ENCODE measurements at regions not wholly inside any gene's neighbourhood (a gene's known extent, or its start where the extent isn't known, plus 50 kb on each side); places are given as distances from the start of the nearest gene placed in this dataset.
"Not testable (repeated sequence)": the region's sequence is repeated elsewhere in the genome, so short reads cannot be mapped to it uniquely, and the experiment has no call there.

DNA sequence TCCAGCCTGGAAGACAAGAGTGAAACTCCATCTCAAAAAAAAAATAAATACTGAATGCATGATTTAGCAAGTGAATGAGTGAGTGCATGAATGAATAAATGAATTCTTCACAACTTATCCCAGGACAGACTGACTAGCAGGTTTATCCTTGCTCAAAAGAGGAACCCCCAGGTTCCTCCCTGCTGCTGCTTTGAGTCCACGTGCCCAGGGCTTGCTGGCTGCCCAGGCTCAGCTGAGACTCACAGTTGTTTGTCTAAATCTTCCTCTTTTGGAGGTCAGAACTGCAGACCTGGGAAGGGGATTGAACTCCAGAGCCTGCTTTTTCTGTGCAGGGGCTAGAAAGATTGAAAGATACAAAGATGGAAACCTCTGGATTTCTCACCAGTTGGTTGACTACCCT lies 117.4 kb upstream of the TMEM45B start:
- DNase-seq (ENCODE audit: low read depth, low spot score): no peak

GRCh38 chr11:129699711-129700304 lies 115.8 kb upstream of the TMEM45B start:
- no peak for DNase-seq (ENCODE audit: low read depth, low spot score)

- DNase-seq (ENCODE audit: low read depth, low spot score): no peak
Observed at GRCh38 chr11:129700701-129701100, 114.9 kb upstream of the TMEM45B start.

- no peak for DNase-seq (ENCODE audit: low read depth, low spot score)
Observed at GRCh38 chr11:129701706-129702105, 113.9 kb upstream of the TMEM45B start.

DNA sequence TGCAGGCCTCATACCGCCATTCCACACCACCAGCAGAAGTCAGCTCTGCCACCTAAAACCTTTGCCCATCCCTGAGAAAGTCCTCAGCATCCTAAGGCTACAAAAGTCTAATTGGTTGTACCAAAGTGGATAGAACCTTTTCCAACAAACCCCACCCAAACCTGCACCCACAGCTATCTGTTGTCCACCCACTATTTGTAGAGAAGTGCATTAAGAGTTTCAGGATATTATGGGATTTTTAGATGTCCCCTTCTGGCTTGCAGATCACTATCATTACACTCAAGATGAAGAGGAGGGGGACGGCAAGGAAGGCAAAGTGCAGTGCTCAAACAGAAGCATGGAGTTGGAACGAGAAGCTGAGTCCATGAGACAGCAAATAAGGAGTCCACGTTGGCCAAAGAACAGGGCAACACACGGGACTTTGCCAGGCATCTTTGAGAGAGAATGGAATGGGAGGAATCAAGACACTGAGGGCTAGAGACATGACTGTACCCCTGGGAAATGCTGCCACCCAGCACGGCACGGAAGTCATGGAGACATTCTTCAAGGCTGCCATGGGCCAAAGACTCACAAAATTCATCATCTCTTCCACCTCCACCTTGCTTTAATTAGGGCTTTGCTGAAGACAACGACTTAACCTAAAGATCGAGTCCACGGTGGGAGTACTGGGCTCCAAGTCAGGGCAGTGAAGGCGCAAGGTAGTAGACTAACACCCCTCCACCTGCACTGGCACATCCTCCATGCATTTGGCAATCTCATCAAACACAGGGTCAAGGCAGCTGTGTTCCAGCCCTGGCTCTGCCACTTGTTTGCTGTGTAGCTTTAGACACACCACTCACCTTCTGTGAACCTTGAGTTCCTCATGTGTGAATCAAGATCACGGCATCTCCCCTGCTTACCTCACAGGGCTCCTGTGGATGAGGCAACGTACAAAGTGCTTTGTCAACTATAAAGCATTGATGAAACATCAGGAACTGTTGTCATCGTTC lies 112.9 kb upstream of the TMEM45B start:
- DNase-seq (ENCODE audit: low read depth, low spot score): no peak

- no peak for DNase-seq (ENCODE audit: low read depth, low spot score)
Observed at GRCh38 chr11:129703846-129704245, 111.8 kb upstream of the TMEM45B start.

GRCh38 chr11:129704831-129705230 lies 110.8 kb upstream of the TMEM45B start:
- DNase-seq (ENCODE audit: low read depth, low spot score): no peak

GRCh38 chr11:129705341-129705740 lies 110.3 kb upstream of the TMEM45B start:
- DNase-seq (ENCODE audit: low read depth, low spot score): no peak

DNA sequence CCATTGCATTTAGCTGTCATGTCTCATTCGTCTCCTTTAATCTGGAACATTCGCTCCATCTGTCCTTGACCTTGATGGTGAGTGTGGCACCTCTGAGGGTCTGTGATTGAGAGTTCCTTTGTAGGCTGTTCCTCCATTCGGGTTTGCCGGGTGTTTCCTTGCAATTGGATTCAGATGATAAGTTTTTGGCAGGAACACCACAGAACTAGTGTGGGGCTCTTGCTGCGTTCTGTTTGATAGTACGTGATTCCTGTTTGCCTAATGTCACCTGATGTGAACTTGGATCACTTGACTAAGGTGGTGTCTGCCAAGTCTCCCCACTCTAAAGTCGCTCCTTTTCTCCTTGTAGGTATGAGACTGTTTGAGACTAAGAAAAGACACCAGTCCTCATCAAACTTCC lies 109.7 kb upstream of the TMEM45B start:
- no peak for DNase-seq (ENCODE audit: low read depth, low spot score)

DNA sequence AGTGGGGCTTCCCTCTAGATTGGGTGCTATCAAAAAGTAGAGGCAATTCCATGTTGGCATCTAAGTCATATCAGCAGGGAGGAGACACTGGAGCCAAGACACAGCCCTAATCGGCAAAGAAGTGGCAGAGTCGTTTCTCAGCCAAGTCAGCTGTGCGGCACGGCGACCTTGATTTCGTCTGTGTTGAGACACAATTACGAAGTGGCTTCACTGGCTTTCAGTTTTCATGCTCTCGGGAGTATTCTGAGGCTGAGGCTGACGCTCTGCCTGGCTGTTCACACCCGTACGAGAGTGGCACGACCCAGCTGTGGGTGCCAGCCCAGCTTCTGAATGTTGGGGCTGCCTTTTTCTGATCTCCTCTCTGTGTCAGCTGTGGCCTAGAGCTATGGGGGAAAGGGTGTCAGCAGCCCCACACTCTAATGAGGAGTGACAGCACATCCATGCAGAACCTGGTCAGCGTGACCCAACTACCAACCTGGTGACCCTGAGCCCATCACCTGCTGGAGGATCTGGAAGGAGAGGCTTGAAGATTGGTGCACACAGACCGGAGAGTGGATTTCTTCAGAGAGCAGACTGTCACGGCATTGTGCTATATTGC lies 105.7 kb upstream of the TMEM45B start:
- no peak for DNase-seq (ENCODE audit: low read depth, low spot score)

- no peak for DNase-seq (ENCODE audit: low read depth, low spot score)
Observed at GRCh38 chr11:129710423-129710822, 105.2 kb upstream of the TMEM45B start.

DNA sequence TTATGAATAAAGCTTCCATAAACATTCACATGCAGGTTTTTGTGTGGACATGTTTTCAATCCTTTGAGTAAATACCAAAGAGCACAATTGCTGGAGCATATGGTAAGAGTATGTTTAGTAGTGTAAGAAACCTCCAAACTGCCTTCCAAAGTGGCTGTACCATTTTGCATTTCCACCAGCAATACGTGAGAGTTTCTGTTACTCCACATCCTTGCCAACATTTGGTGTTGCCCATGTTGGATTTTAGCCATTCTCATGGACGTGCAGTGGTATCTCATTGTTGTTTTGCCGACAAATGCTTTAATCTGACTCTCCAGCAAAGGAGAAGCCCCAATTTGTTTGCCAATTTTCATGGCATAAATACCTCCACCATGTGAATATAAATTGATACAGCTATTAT lies 103.9 kb upstream of the TMEM45B start:
- no peak for DNase-seq (ENCODE audit: low read depth, low spot score)

DNA sequence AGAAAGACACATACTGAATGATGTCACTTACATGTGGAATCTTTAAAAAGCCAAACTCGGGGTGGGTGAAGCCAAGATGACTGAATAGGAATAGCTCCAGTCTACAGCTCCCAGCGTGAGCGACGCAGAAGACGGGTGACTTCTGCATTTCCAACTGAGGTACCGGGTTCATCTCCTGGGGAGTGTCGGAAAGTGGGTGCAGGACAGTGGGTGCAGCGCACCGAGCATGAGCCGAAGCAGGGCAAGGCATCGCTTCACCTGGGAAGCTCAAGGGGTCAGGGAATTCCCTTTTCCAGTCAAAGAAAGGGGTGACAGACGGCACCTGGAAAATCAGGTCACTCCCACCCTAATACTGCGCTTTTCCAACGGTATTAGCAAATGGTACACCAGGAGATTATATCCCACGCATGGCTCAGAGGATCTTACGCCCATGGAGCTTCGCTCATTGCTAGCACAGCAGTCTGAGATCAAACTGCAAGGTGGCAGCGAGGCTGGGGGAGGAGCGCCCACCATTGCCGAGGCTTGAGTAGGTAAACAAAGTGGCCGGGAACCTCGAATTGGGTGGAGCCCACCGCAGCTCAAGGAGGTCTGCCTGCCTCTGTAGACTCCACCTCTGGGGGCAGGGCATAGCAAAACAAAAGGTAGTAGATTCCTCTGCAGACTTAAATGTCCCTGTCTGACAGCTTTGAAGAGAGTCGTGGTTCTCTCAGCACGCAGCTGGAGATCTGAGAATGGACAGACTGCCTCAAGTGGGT lies 103.0 kb upstream of the TMEM45B start:
- not testable (repeated sequence) for DNase-seq (ENCODE audit: low read depth, low spot score)

DNA sequence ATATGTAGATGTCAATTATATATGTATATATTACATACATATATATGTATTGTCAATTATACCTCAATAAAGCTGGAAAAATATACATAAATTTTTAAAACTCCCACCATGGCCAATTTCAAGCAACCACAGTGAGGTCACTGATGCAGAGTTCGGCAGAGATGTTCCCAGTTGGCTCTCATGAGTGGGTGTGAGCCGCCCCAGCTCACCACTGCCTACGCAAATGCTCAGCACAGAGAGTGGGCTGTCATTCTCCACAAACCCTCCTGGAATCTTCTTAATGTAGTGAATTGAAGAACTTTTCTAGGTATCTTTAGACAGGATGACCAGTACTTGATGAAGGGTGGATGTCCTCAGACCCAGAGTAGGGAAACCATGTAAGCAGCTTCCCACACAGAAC lies 96.6 kb upstream of the TMEM45B start:
- DNase-seq (ENCODE audit: low read depth, low spot score): no peak

DNA sequence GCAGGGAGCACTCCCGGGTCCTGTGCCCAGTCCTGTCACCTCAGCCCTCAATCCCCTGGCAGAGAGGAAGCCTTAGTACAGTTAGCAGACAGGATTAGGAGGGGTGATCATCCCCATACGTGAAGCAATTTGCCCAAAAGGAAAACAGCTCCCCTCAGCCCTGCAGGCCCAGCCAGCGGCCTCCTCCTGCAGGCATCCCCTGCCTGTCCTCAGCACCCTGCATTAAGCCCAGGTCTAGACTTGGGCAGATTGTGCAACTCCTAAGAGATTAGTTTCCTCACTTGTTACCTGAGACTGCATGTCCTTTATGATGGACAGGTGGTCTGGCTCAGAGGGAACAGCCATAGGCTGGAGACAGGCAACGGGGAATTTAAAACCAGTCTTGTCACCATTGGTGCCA lies 95.5 kb upstream of the TMEM45B start:
- no peak for DNase-seq (ENCODE audit: low read depth, low spot score)

DNA sequence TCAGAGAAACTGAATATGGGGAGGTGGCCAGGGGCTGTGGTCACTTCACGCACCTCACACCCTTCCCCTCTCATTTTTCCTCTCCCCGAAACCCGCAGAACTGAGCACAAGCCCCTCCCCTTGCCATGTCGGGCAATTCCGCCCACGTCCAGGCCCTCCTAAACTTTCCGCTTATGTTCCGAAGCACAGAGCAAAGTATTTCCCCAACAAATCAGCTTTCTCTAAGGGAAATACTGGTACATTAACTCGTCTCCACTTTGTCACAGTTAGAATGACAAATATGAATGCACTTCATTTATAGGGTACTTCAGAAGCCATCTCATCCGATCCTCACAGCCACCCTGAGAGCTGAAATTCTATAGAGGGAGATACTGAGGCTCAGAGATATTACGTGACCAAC lies 94.7 kb upstream of the TMEM45B start:
- no peak for DNase-seq (ENCODE audit: low read depth, low spot score)

DNA sequence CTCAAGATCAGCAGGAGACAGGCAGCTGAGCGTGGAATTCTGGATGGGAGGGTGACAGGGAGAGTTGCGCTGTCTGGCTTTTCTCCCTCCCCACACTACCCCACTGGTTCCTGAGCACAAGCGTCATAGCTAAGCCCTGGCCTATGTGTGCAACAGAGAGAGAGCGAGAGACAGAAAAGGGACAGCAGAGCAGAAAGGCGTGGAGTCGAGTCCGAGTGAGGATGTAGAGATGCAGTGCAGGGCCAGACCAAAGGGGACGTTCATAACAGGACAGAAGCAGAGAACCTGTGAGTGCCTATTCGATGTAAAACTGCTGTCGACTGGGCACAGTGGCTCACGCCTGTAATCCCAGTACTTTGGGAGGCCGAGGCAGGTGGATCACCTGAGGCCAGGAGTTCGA lies 94.0 kb upstream of the TMEM45B start:
- DNase-seq (ENCODE audit: low read depth, low spot score): no peak

GRCh38 chr11:129722529-129722928 lies 93.1 kb upstream of the TMEM45B start:
- DNase-seq (ENCODE audit: low read depth, low spot score): no peak

GRCh38 chr11:129723146-129723760 lies 92.4 kb upstream of the TMEM45B start:
- no peak for DNase-seq (ENCODE audit: low read depth, low spot score)

DNA sequence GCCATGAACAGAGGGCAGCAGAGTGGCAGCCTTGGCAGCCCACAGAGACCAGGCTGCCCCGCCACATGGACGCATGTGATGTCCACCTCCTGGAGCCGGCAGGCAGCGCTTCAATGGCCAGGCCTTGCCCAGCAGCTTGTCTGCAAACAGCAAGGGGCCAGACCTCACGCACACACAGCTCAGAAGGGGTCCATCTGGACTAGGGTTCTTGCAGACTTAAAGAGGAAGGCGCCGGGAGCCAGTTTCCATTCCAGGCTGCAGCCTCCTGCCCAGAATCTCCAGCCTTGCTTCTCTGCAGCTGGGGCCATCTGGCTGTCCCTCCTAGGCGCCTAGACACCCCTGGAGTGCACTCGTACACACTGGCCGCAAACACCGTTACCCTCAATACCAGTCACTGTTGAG lies 91.9 kb upstream of the TMEM45B start:
- no peak for DNase-seq (ENCODE audit: low read depth, low spot score)

GRCh38 chr11:129724866-129725265 lies 90.8 kb upstream of the TMEM45B start:
- DNase-seq (ENCODE audit: low read depth, low spot score): no peak

DNA sequence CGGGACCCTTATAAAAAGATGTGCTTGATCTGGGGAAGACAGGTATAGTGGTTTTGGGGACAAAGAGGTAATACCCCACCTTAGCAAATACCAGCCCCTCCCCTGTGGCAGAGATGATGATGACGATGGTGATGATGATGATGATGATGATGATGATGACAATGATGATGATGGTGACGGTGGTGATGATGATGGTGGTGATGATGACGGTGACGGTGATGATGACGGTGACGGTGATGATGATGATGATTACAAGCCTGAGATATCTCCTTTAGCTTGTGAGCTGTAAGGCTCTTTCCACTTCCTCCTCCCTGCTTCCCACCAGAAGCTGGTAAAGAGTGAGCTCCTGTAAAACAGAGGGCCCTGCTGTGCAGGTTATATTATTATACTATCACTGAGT lies 89.5 kb upstream of the TMEM45B start:
- DNase-seq (ENCODE audit: low read depth, low spot score): no peak

Data from activated naive CD8-positive, alpha-beta T cell treated with anti-CD3 and anti-CD28 coated beads, Interleukin-2, amount 50 U/mL, for 16 hours (primary cell).